ENCODE measurements at regions not wholly inside any gene's neighbourhood (a gene's known extent, or its start where the extent isn't known, plus 50 kb on each side); places are given as distances from the start of the nearest gene placed in this dataset.
A peak's percentile ranks its signal among the peaks of the same experiment; 100 is the strongest.
"Not testable (repeated sequence)": the region's sequence is repeated elsewhere in the genome, so short reads cannot be mapped to it uniquely, and the experiment has no call there.

GRCh38 chr14:71429902-71430301 lies 502.3 kb upstream of the RGS6 start:
- Histone ChIP-seq H3K9me3 (ENCODE audit: control insufficient read depth in 2 of 2, low read length in 2 of 2) (peaks cover 7 to 14% of the 10 kb centered on the region in 2 experiments), H3K27ac (ENCODE audit: insufficient read depth, low read length, poor library complexity, severe bottlenecking) (no peak overlapping the region), H3K27me3 (ENCODE audit: control insufficient read depth, insufficient read depth, low read length) (no peaks in the 10 kb centered on the region), H3K4me3 (ENCODE audit: low read depth, low read length) (no peak overlapping the region), H3K4me1 (ENCODE audit: control insufficient read depth, insufficient read depth, low read length, poor library complexity, severe bottlenecking) (no peaks in the 10 kb centered on the region), H3K36me3 (ENCODE audit: control insufficient read depth, insufficient read depth, low read length) (peaks cover 3% of the 10 kb centered on the region)
- DNase-seq (no peak), ATAC-seq (ENCODE audit: low read depth in 2 of 2) (no peak)
- peaks cover 18% of the 10 kb centered on the region for H3K36me3 Mint-ChIP-seq
- H3K4me1 Mint-ChIP-seq = peaks cover 16 to 37% (median 25%) of the 10 kb centered on the region in 4 donors
- no peaks in the 10 kb centered on the region for H3K27me3 Mint-ChIP-seq
- peaks cover 0 to 19% (median 13%) of the 10 kb centered on the region in 7 donors for H3K9me3 Mint-ChIP-seq
- no peak overlapping the region for H3K4me3 Mint-ChIP-seq
- no peak overlapping the region for H3K27ac Mint-ChIP-seq

GRCh38 chr14:71430321-71430677 lies 501.9 kb upstream of the RGS6 start:
- Histone ChIP-seq H3K36me3 (ENCODE audit: control insufficient read depth, insufficient read depth, low read length) (peaks cover 2% of the 10 kb centered on the region), H3K4me1 (ENCODE audit: control insufficient read depth, insufficient read depth, low read length, poor library complexity, severe bottlenecking) (no peaks in the 10 kb centered on the region), H3K9me3 (ENCODE audit: control insufficient read depth in 2 of 2, low read length in 2 of 2) (peaks cover 7 to 10% of the 10 kb centered on the region in 2 experiments), H3K27me3 (ENCODE audit: control insufficient read depth, insufficient read depth, low read length) (no peaks in the 10 kb centered on the region), H3K27ac (ENCODE audit: insufficient read depth, low read length, poor library complexity, severe bottlenecking) (no peak overlapping the region), H3K4me3 (ENCODE audit: low read depth, low read length) (no peak overlapping the region)
- Mint-ChIP-seq H3K36me3 (peaks cover 14% of the 10 kb centered on the region), H3K4me1 (peaks cover 12 to 37% (median 25%) of the 10 kb centered on the region in 4 donors), H3K27me3 (no peaks in the 10 kb centered on the region), H3K9me3 (peaks cover 0 to 15% (median 10%) of the 10 kb centered on the region in 7 donors), H3K4me3 (no peak overlapping the region), H3K27ac (peak overlapping the region in 1 of 3 donors; percentile 67)
- ATAC-seq (ENCODE audit: low read depth in 2 of 2) (no peak), DNase-seq (no peak)

GRCh38 chr14:71430678-71431376 lies 501.4 kb upstream of the RGS6 start:
- Mint-ChIP-seq H3K27me3 (no peaks in the 10 kb centered on the region), H3K36me3 (peaks cover 12% of the 10 kb centered on the region), H3K27ac (peak overlapping the region in 1 of 3 donors; percentile 67), H3K4me3 (peak overlapping the region in 1 of 4 donors; percentile 27), H3K9me3 (peaks cover 0 to 12% (median 7%) of the 10 kb centered on the region in 7 donors), H3K4me1 (peaks cover 10 to 37% (median 25%) of the 10 kb centered on the region in 4 donors)
- Histone ChIP-seq H3K27ac (ENCODE audit: insufficient read depth, low read length, poor library complexity, severe bottlenecking) (no peak overlapping the region), H3K27me3 (ENCODE audit: control insufficient read depth, insufficient read depth, low read length) (no peaks in the 10 kb centered on the region), H3K36me3 (ENCODE audit: control insufficient read depth, insufficient read depth, low read length) (no peaks in the 10 kb centered on the region), H3K9me3 (ENCODE audit: control insufficient read depth in 2 of 2, low read length in 2 of 2) (peaks cover 5 to 6% of the 10 kb centered on the region in 2 experiments), H3K4me3 (ENCODE audit: low read depth, low read length) (no peak overlapping the region), H3K4me1 (ENCODE audit: control insufficient read depth, insufficient read depth, low read length, poor library complexity, severe bottlenecking) (no peaks in the 10 kb centered on the region)
- DNase-seq (no peak), ATAC-seq (ENCODE audit: low read depth in 2 of 2) (no peak)

- no peak for ATAC-seq (ENCODE audit: low read depth in 2 of 2)
Observed at GRCh38 chr14:71432334-71433110, 499.7 kb upstream of the RGS6 start.

GRCh38 chr14:71433303-71433702 lies 498.9 kb upstream of the RGS6 start:
- H3K36me3 ChIP-seq (ENCODE audit: control insufficient read depth, insufficient read depth, low read length) = no peaks in the 10 kb centered on the region
- no peaks in the 10 kb centered on the region for H3K36me3 Mint-ChIP-seq
- H3K9me3 Mint-ChIP-seq = peaks cover 0 to 2% (median 0%) of the 10 kb centered on the region in 7 donors
- no peak for DNase-seq
- H3K9me3 ChIP-seq (ENCODE audit: control insufficient read depth in 2 of 2, low read length in 2 of 2) = no peaks in the 10 kb centered on the region
- H3K27ac Mint-ChIP-seq = no peak overlapping the region
- no peak overlapping the region for H3K4me3 Mint-ChIP-seq
- H3K27me3 Mint-ChIP-seq = no peaks in the 10 kb centered on the region
- H3K4me1 ChIP-seq (ENCODE audit: control insufficient read depth, insufficient read depth, low read length, poor library complexity, severe bottlenecking) = peaks cover 10% of the 10 kb centered on the region
- no peak overlapping the region for H3K4me3 ChIP-seq (ENCODE audit: low read depth, low read length)
- H3K27me3 ChIP-seq (ENCODE audit: control insufficient read depth, insufficient read depth, low read length) = no peaks in the 10 kb centered on the region
- H3K27ac ChIP-seq (ENCODE audit: insufficient read depth, low read length, poor library complexity, severe bottlenecking) = no peak overlapping the region
- ATAC-seq (ENCODE audit: low read depth in 2 of 2) = no peak
- peaks cover 4 to 44% (median 32%) of the 10 kb centered on the region in 4 donors for H3K4me1 Mint-ChIP-seq

More at GRCh38 chr14:71432334-71433110, 499.7 kb upstream of the RGS6 start:
- Histone ChIP-seq H3K4me3 (ENCODE audit: low read depth, low read length) (no peak overlapping the region), H3K36me3 (ENCODE audit: control insufficient read depth, insufficient read depth, low read length) (no peaks in the 10 kb centered on the region), H3K27ac (ENCODE audit: insufficient read depth, low read length, poor library complexity, severe bottlenecking) (no peak overlapping the region), H3K27me3 (ENCODE audit: control insufficient read depth, insufficient read depth, low read length) (no peaks in the 10 kb centered on the region), H3K4me1 (ENCODE audit: control insufficient read depth, insufficient read depth, low read length, poor library complexity, severe bottlenecking) (peaks cover 3% of the 10 kb centered on the region), H3K9me3 (ENCODE audit: control insufficient read depth in 2 of 2, low read length in 2 of 2) (no peaks in the 10 kb centered on the region)
- DNase-seq = no peak
- H3K27ac Mint-ChIP-seq = peak overlapping the region in 2 of 3 donors; percentile 2 to 17
- peaks cover 0 to 3% (median 2%) of the 10 kb centered on the region in 7 donors for H3K9me3 Mint-ChIP-seq
- H3K27me3 Mint-ChIP-seq = no peaks in the 10 kb centered on the region
- no peak overlapping the region for H3K4me3 Mint-ChIP-seq
- peaks cover 3% of the 10 kb centered on the region for H3K36me3 Mint-ChIP-seq
- peaks cover 6 to 39% (median 26%) of the 10 kb centered on the region in 4 donors for H3K4me1 Mint-ChIP-seq

- H3K4me1 ChIP-seq (ENCODE audit: control insufficient read depth, insufficient read depth, low read length, poor library complexity, severe bottlenecking); H3K36me3 Mint-ChIP-seq; H3K9me3 ChIP-seq (ENCODE audit: control insufficient read depth in 2 of 2, low read length in 2 of 2); H3K36me3 ChIP-seq (ENCODE audit: control insufficient read depth, insufficient read depth, low read length); H3K27ac Mint-ChIP-seq; H3K27ac ChIP-seq (ENCODE audit: insufficient read depth, low read length, poor library complexity, severe bottlenecking); DNase-seq; ATAC-seq (ENCODE audit: low read depth in 2 of 2); H3K9me3 Mint-ChIP-seq; H3K4me3 Mint-ChIP-seq; H3K27me3 Mint-ChIP-seq; H3K4me3 ChIP-seq (ENCODE audit: low read depth, low read length); H3K27me3 ChIP-seq (ENCODE audit: control insufficient read depth, insufficient read depth, low read length): not testable (repeated sequence)
- H3K4me1 Mint-ChIP-seq = peaks cover 5 to 51% (median 40%) of the 10 kb centered on the region in 4 donors
Observed at GRCh38 chr14:71435641-71436040, 496.6 kb upstream of the RGS6 start.

- Histone ChIP-seq H3K4me3 (ENCODE audit: low read depth, low read length) (peak overlapping the region; percentile 27), H3K36me3 (ENCODE audit: control insufficient read depth, insufficient read depth, low read length) (no peaks in the 10 kb centered on the region), H3K27ac (ENCODE audit: insufficient read depth, low read length, poor library complexity, severe bottlenecking) (peak overlapping the region; percentile 53), H3K9me3 (ENCODE audit: control insufficient read depth in 2 of 2, low read length in 2 of 2) (no peaks in the 10 kb centered on the region), H3K27me3 (ENCODE audit: control insufficient read depth, insufficient read depth, low read length) (no peaks in the 10 kb centered on the region), H3K4me1 (ENCODE audit: control insufficient read depth, insufficient read depth, low read length, poor library complexity, severe bottlenecking) (peaks cover 10% of the 10 kb centered on the region)
- H3K27ac Mint-ChIP-seq = peak overlapping the region; percentile 17 to 79 (median 76)
- H3K27me3 Mint-ChIP-seq = no peaks in the 10 kb centered on the region
- H3K36me3 Mint-ChIP-seq = peaks cover 4% of the 10 kb centered on the region
- peaks cover 0 to 2% (median 0%) of the 10 kb centered on the region in 7 donors for H3K9me3 Mint-ChIP-seq
- DNase-seq = peak in 1 of 3 donors; percentile 20
- ATAC-seq (ENCODE audit: low read depth in 2 of 2) = no peak
- H3K4me3 Mint-ChIP-seq = peak overlapping the region in 2 of 4 donors; percentile 3 to 26
- peaks cover 5 to 38% (median 31%) of the 10 kb centered on the region in 4 donors for H3K4me1 Mint-ChIP-seq
Observed at GRCh38 chr14:71437870-71438269, 494.4 kb upstream of the RGS6 start.

Data from CD4-positive, CD25-positive, alpha-beta regulatory T cell (primary cell).